Stimulated activated naive CD4-positive, alpha-beta T cell (primary cell): ENCODE measurements at regions not wholly inside any gene's neighbourhood (a gene's known extent, or its start where the extent isn't known, plus 50 kb on each side); places are given as distances from the start of the nearest gene placed in this dataset.

Experiments used
- DNase-seq, 6 experiments: peaks; one replicate each; lab custom pipeline; 2025; lab: John Stamatoyannopoulos, UW

DNA sequence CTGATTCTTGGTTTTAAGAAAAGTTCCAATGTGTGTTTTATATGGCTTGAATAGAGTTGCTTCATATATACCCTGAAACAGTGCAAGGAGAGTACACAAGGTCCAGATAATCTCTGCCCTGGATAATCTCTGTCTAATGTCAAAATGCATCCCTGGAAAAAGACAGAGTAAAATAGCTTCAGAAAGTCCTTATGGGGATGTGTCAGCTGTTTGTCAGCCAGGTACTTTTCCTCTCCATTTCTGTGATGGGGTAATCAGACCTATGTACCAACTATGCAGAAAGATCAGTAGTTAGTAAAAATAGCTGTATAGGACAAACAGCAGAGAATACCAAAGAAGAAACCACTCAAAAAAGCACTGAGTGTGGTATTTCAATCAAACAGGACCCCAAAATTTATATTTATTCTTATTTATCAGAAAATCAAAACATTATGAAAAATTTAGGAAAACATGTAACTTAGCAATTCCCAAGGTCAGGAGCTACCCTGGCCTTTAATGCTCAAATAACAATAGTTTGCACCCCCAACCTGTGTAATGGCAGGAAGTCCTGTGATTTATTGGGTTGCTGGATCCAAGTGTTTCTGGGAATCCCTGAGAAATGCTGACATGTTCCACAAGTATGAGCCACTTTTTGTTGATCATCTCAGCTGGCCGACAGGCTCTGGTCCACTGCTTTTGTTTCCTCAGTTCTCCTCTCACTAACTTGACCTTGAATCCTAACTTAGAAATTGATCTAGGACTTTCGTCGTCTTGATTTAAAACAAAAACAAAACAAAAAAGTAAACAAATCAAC, 69.6 kb downstream of the MDH1 start:
- no peak for DNase-seq

DNA sequence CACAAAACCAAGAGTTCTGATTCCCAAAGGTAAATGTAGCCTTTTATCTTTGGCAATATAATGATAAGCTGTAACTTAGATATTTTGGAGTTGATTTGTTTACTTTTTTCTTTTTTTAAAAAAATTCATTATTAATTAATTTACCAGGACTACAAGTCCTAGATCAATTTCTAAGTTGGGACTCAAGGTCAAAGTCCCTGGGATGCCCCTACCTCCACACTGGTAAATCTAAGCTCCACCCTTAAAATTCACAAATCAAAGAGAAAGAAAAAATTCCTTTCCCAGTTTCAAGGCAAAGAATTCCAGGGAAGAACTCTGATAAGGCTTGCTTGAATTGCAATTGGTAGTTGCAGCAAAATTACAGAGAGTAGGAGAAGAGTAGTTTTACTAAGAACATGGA, 71.3 kb downstream of the MDH1 start:
- no peak for DNase-seq

DNA sequence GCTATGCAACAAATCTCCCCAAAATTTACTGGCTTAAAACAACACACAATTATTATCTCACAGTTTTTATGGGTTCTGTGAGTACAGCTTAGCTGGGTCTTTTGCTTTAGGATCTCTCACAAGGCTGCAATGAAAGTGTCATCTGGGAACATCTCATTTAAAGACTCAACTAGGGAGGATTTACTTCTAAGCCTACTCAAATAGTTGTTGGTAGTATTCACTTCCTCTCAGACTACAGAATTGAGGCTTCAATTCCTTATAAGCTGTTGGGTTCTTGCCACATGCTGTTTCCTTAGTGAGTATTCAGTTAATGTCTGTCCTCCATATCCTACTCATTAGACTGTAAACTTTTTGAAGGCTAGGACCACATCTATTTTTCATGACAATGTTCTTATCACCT, 72.3 kb downstream of the MDH1 start:
- DNase-seq, result no peak

DNA sequence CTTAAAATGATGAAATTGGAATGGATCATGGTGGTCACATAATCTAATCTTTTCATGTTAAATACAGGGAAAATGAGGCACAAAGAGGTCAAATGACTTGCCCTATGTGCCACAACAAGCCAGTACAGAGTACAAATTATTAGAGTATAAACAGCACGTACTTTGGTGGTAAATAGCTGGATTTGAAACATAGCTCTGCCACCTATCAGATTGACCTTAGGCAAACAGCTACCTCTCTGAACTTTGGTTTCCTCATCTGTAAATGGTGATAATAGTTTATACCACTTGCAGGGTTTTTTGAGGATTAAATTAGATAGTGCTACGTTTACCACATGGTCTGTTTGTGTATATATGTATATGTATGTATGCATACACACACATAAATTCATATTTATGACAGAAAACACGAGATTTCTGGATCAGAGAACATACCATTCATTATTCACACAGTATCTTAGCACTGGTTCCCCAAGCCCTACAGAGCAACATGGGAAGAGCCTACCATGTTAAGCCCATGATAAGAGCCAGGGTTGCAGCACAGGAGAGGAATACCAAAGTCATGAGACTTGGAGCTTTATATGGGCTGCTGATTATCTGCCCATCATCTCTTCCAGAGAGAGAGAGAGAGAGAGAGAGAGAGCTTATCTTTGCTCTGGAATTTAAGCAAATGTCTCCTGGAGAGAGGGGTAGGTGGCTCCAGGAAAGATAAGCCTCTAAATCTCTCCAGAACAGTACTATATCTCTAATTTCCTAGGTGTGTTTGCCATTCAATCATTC, 73.5 kb downstream of the MDH1 start:
- DNase-seq, result no peak

DNA sequence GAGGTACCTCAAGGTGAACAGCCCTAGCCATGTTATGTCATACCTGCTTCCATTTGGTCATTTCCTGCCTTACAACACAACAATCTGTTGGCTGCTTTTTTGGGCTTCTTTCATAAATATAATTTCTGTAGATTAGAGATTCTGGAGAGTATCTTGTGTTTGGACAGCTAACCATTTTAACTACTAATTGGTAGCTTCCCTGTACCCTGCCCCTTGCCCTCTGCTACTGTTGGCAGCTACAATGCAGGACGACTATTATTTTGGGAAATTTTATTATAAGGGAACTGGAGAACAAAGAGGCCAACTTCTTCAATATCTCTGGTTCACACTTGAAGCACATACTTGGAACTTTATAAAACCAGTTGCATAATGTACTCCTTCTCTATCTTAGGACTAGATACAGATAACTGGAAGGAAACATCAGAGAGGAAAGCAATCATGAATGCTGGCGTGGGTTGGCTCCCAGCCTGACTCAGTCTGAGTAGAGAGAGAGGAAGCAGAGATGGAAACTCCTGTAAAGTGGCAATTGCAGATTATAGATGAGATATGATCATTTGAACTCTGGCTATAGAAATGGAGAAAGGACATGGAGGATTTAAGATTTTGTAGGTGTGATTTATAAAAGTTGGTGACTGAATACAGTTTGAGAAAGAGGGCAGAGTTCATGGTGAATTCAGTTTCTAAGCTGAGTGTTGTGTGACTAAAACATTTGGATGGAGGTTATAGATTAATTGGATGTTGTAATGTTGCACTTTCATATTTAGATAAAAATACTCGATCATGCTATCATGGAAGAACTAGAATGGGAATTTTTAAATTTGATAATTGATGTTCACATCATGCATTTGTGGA, 74.5 kb downstream of the MDH1 start:
- no peak for DNase-seq

DNA sequence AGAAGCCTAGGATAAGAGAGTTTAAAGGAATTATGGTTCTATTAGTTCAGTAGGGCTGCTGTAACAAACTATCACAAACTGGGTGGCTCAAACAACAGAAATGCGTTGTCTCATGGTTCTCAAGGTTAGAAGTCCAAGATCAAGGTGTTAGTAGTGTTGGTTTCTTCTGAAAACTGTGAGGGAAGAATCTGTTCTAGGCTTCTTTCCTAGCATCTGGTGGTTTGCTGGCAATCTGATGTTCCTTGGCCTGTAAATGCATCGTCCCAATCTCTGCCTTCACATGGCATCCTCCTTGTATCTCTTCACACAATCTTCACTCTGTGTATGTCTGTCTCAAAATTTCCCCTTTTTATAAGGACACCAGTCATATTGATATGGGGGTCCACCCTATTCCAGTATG, 76.3 kb downstream of the MDH1 start:
- no peak for DNase-seq

DNA sequence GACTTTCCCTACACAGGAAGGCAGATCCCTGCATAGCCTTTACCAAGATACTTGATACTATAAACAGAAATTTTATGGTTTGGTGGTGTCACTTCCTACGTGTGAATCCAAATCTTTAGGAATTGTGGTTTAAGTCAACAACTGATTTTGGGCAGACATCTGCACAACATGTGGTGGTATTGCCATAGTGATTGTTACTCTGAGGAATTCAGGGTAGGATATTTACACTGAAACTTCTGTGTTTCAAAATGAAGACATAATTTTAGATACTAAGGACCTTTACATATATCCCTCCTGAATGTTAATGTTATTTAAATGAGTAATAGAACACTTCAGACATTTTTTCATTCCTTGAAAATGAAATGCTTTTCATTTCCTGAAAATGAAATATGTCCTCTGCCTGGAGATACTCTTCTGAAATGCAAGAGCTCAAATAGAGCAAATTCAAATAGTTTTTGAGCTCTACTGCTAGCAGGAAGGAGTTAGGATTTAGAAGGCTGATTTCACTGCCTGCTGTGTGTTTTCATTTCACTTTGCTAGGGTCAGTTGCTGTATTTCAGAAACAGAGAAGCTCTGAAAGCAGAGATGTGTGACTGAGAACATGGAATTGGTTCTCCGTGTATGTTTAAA, 77.2 kb downstream of the MDH1 start:
- no peak for DNase-seq

DNA sequence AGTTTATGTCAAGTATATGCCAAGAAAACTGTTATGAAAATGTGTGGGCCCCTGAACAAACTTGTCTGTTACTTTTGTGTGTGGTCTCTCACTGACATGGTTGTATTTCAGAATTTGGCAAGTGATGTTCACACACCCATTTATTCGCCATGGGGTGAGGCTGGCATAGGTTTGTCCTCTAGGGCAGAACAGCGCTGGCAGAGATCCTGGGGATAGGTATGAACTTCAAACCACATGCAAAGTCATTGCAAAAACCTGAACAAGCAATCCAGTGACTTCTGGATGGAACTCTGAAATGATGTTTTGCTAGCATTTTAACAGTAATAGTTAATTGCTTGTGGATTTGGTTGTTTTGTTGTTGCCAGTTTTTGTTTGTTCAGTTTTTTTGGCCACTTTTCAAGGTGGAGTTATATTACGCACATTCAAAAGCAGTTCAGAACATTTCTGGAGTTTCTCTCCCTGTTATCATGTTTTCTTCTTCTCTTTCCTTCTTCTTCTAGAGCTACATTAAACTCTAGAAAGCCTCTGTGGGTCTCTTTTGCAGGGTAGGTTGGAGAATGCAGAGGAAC, 78.5 kb downstream of the MDH1 start:
- DNase-seq, result no peak

DNA sequence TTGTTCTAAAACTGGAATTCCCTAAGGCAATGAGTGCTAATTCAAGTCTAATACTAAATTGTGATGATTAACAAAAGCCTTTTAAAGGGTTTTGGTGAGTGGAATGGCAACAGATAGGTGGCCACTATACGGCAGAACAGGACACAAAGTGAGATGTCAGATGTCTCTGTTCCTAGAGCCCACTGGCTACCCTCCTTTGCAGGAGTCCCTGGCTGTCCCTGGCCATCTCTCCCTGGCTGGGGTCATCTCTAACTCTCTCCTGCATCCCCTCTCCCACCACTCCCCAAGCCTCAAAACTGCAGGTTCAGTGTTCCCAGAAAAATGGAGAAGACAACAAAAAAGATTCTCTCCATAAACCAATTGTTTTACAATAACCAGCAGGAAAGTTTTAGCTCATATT, 79.2 kb downstream of the MDH1 start:
- no peak for DNase-seq

DNA sequence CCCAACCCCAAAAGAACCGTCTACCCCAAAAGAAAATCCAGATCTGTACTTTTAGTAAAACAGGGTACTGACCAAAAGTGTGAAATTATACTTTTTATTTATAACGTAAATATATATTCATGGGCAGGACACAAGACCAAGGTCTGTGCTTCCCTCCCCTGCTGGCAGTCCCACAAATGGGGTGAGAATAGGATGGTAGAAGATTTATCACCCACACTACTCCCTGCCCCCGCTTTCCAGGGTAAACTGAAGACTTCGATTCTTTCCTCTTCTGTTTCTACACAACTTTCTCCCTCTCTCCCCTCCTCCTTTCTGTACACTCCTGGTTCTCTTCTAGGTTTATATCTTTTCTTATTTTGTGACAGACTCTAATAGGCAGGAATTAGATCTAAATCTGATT, 79.7 kb downstream of the MDH1 start:
- DNase-seq, result no peak

DNA sequence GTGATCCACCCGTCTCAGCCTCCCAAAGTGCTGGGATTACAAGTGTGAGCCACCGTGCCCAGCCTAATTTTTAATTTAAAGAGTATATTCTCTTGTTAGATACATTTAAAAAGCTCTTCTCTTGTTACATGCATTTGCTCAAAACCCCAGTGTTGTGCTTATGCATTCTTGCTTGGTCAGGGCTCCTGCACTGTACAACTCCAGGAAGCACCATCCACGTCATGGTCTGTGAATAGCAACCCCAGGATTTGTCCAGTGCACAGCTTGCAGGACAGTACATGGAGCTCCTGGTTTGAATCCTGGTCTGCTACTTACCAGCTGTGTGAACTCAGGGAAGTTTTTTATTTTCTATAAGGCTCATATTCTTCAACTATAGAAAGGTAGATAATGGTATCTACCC, 80.8 kb downstream of the MDH1 start:
- DNase-seq, result no peak

DNA sequence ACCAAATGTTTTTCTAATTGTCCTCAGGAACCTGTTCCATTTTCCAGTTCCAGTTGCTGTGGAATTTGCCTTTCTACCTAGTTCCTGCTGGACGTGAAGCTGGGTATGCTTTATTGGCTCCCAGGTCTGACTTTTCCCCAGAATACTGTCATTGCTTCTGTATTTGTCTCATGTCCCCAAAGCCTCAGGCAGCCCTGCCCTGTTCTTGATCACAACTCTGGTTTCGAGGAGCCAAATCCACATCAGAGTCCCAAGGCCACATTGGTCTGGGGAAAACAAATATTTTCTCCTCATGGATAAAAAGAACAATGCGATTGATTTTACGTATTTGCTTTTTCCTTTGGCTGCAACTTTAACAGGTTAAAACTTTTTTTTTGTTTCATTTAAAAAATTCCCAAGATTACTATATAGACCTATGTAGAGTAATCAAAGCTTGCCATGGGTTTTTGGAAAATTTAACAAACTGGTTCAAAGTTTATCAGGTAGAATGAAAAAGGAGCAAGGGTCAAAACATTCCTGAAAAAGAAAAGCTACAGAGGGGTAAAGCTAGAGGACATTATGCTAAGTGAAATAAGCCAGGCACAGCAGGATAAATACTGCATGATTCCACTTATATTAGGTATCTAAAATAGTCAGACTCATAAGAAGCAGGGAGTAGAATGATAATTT, 85.2 kb downstream of the MDH1 start:
- DNase-seq, result no peak

DNA sequence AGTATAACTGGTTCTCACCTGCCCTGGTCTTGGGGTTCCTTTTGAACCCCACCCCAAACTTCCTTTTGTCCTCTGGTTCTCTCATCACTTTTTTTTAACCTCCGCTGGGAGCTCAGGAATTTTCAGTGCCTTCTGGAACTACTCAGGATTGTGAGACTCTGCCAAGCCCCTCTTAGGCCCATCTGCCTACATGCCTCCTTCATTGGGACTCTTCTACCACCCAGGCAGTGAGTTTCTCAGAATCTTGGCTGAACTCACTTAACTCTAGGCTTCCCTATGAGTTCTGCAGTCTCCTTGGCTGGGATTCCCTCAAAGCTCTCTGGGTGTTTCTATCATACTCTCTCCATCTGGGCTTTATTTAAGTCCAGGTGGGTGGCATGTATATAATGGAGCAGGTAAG, 86.3 kb downstream of the MDH1 start:
- DNase-seq, result no peak

DNA sequence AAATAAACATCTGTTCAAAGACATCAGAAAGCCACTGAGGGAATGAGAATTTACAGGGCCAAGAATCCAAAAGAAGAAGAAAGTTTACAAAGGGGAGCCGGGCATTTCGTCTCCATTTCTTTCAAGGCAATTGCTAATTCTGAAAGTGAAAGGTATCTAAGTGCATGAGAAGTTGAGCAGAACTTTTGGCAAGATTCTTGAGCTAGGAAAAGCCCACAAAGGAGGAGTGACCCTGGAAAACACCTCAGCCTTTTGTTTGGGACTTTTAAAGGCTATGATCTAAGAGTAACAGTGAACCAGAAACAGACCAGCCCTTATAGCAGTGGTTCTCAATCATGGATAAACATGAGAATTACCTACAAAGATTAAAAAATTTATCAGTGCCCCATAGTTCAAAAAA, 87.4 kb downstream of the MDH1 start:
- no peak for DNase-seq

DNA sequence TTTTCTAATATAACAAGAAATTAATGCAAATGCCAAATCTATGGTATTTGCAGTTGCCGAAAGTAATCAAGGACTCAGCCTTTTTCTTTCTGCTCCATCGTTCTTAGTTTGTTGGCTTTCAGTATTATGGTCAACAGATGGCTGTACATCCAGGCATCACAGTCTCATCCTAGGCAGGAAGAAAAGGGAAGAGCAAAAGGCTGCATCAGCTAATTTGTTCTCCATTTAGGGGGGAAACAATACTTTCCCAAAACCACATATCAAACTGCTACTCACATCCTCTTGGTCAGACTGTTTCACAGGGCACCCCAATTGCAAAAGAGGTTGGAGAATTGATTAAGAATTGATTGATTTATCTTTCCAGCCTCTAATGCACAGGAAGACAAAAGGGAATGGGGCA, 89.3 kb downstream of the MDH1 start:
- DNase-seq, result no peak

DNA sequence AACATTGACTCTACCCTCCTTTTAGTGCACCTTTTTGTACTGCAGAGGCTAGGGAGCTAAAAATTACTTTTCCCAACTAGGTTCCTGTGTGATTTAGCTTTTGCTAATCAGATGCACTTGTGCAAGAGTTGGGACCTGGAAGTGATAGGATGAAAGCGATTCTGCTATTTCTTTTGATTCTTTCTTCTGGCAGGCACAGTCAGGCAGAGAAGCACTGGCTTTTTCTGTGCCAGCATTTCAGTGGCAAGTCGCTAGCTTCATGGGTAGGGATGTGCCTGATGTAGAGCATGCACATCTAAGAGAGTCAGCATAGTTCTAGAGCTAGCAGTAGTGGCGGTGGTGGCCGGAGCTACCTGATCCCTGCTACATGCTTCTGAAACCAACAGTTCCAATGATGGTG, 89.8 kb downstream of the MDH1 start:
- no peak for DNase-seq

DNA sequence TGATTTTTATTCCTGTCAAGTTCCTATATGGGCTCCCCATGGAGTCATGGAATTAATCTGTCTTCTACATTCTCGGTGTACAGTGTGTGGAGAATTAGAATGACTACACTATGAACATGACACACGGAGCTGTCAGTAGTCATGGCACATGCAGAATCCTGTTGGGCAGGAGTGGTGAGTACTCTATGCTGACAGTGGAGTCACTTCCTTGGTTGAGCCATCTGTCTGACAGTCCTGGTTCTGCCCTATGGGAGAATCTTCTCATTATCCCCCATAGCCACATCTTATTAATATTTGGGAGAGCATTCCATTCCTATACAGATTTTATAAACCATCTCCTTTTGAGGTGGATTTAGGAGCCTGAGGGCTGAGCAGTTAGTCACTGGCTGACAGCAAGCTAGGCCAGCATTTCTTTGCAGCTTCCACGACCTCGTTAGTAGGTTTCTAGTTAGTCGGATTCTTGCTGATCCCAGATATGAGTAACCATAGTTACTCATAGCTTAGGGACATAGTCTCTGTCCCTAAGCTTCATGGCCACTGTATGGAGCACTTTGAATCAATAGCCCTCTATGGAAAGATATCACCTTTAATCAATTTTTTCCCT, 90.6 kb downstream of the MDH1 start:
- DNase-seq, result no peak

DNA sequence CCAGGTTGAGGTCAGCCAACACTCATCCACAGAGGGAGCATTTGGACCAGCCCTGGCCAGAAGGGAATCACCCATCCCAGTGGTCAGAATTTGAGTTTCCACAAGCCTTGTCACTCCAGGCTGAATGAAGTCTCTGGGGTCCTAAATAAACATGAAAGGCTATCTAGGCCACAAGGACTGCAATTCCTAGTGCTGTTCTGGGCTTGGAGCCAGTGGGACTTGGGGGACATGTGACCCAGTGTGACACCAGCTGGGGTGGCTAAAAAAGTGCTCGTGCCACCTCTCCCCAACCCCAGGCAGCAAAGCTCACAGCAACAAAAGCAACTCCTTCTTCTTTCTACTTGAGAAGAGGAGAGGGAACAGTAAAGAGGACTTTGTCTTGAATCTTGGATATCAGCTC, 91.7 kb downstream of the MDH1 start:
- DNase-seq, result no peak

DNA sequence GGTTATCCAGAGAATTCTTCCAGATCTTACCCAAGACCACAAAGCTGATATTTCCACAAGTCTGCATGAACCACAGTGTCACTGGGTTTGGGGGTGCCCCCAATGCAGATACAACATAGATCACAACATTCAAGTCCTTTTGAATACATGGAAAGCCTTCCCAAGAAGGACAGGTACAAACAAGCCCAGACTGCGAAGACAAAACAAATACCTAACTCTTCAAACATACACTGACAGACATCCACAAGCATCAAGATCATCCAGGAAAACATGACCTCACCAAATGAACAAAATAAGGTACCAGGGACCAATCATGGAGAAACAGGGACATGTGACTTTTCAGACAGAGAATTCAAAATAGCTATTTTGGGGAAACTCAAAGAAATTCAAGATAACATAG, 93.1 kb downstream of the MDH1 start:
- no peak for DNase-seq

DNA sequence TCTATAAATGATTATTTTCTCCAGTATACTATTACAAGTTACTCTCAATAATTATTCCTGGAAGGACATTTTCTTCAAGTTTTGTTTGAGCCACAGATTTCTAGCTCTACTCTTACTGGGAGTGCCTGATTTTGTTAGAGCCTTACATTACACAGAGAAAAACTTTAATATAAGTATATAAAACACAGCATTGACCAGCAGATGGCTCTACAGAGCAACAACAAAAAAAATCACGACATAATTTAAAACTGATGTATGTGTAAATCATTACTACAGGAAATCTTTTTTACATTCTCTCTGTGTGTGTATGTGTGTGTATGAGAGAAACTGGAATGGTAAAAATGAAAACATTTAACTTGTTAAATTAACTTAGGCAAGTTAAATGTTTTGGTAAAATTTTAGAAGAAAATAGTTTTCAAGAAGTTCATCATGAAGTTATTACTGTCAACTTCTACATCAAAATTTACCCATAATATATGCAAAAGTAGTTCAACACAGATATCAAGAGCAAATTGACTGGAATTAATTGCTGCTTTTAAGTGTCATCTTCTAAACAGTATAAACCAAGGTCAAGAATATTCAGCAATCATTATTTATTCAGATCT, 103.3 kb downstream of the MDH1 start:
- peak in 3 of 6 experiments; percentile 7 to 62 (median 54) for DNase-seq
